IPS-NIHi7 (cell line): ENCODE measurements at regions not wholly inside any gene's neighbourhood (a gene's known extent, or its start where the extent isn't known, plus 50 kb on each side); places are given as distances from the start of the nearest gene placed in this dataset.
"Not testable (repeated sequence)": the region's sequence is repeated elsewhere in the genome, so short reads cannot be mapped to it uniquely, and the experiment has no call there.

Experiments
- DNase-seq: peaks from one replicate; pipeline ENCODE4 v3.0.0; 2012; ENCODE audit warnings: mixed read lengths; ENCODE audit errors: extremely low spot score

GRCh38 chr7:29649876-29650275 lies 86.2 kb downstream of the PRR15 start:
- no peak for DNase-seq

GRCh38 chr7:29651477-29651876 lies 87.8 kb downstream of the PRR15 start:
- no peak for DNase-seq

DNA sequence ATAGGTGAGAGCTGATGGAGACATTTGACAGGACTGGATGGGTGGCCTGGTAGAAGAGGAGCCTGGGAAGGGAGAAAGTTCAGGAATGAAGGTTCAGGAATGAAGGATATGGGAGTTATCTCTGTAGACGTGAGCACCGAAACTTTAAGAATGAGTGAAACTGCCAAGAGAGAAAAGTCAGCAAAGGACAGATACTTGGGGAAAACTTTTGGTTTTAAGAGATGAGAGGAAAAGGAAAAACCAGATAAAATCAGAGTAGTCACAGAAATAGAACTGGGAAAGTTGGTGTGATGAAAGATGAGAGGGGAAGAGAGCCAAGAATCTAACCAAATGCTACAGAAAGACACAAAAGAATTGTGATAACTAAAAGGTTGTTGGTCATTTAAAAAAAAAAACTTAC lies 88.9 kb downstream of the PRR15 start:
- no peak for DNase-seq

DNA sequence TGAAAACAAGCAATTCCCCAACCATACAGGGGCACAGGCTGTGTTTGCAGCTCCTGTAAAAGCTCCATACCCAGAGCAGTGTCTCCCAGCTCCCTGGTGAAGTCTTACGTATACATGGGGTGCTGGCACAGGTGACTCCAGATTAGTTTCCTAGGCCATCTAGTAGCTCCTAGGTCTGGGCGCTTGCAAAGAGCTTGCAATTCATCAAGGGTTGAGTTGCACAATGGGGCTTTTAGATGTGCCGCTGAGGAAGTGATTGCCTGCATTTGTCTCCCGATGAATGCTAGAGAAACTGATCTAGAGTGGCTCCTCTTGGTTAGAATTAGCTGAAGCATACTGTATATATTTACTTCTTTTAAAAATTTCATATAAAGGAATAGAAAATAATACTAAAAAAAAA lies 90.7 kb downstream of the PRR15 start:
- not testable (repeated sequence) for DNase-seq

GRCh38 chr7:29657288-29657687 lies 93.7 kb downstream of the PRR15 start:
- no peak for DNase-seq

GRCh38 chr7:29657856-29658255 lies 94.2 kb downstream of the PRR15 start:
- no peak for DNase-seq

GRCh38 chr7:29659213-29659612 lies 95.6 kb downstream of the PRR15 start:
- DNase-seq = not testable (repeated sequence)

DNA sequence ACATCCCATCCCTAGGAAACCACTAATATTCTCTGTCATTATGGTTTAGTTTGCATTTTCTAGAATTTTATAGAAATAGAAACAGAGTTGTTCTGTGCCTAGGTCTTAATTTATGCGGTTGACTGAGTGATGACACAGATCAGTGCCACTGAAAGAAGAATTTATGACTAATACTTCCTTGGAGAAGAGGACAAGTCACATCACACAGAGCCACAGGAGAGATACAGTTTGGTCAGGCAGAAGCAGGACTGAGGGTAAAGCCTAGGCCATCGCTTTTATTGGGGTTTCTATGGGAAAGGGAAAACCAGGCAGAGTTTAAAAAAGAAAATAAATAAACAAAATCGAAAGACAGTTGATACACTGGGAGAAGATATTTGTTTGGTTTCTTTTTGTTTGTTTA lies 99.3 kb downstream of the PRR15 start:
- DNase-seq = not testable (repeated sequence)

GRCh38 chr7:29664999-29665398 lies 101.4 kb downstream of the PRR15 start:
- not testable (repeated sequence) for DNase-seq

DNA sequence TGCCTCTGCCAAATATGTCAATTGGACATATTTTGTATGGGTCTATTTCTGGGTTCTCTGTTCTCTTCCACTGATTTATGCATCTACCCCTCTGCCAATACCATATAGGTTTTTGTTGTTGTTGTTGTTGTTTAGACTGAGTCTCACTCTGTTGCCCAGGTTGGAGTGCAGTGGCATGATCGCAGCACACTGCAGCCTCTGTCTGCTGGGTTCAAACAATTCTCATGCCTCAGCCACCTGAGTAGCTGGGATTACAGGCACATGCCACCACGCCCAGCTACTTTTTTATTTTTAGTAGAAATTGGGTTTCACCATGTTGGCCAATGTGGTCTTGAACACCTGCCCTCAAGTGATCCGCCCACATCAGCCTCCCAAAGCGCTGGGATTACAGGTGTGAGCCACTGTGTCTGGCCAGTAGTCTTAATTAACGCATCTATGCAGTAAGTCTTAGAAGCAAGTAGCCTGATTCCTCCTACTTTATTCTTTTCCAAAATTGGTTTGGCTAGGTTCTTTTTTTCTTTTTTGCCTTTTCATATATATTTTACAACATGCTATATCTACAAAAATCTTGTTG lies 103.5 kb downstream of the PRR15 start:
- not testable (repeated sequence) for DNase-seq

GRCh38 chr7:29671286-29671685 lies 107.7 kb downstream of the PRR15 start:
- DNase-seq = not testable (repeated sequence)

DNA sequence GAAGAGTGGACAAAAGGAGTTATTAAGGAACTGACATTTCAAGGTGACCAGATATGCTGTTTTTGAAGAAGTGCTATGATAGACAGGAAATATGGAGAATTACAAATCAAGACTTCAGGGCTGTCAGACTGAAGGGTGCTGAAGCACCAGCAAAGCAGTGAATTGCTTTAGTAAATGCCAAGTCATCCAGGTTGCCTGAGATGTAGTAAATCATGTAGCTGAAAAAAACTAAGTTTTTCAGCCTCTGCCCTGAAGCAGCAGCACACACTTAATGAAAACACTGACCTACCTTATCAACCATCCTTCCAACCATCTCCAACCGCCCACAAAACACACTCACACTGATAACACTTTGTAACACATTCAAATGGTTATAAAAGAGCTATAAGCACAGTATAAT lies 110.0 kb downstream of the PRR15 start:
- not testable (repeated sequence) for DNase-seq

DNA sequence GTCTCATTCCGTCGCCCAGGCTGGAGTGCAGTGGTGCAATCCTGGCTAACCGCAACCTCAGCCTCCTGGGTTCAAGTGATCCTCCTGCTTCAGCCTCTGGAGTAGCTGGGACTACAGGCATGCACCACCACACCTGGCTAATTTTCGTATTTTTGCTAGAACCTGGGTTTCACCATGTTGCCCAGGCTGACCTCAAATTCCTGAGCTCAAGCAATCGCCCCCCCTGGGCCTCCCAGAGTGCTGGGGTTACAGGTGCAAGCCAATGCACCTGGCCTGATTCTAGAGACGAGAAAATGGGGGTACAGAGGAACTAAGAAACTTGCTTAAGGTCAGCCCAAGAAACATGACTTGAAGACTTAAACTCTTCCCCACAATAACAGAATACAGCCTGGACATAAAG lies 111.0 kb downstream of the PRR15 start:
- DNase-seq = not testable (repeated sequence)

DNA sequence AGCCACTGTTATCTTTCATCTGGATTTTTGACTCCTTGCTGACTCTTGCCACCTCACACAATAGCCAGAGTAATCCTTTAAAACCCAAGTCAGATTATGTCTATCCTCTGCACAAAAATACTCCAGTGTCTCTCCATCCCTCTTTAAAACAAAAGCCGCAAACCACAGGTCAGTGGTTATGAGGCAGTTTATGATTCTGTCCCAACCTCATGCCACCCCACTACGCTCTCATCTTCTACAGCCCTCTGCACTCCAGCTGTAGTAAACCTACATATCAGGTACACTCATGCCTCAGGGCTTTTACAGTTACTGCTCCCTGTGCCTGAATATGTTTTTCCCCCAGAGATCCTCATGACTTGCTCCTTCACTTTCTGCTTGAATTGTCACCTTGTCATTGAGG lies 113.6 kb downstream of the PRR15 start:
- DNase-seq = not testable (repeated sequence)

GRCh38 chr7:29679963-29680362 lies 116.3 kb downstream of the PRR15 start:
- DNase-seq = not testable (repeated sequence)

DNA sequence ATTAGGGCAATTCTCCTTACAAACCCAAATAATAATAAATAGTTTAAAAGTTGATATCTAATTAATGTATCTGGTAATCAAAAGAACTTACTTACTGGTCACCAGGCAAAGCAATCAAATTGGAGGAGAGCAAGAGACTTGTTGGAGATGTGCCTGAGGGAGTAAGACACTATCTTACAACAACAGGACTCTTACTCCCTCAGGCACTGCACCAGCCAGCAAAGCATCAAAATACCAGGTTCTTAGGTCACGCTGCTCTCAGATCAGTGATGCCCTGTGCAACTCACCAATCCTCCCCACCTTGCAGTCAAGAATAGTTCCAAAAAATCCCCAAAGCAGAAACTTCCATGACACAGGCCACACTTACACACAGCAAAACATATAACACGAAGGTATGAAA lies 117.0 kb downstream of the PRR15 start:
- DNase-seq = not testable (repeated sequence)

DNA sequence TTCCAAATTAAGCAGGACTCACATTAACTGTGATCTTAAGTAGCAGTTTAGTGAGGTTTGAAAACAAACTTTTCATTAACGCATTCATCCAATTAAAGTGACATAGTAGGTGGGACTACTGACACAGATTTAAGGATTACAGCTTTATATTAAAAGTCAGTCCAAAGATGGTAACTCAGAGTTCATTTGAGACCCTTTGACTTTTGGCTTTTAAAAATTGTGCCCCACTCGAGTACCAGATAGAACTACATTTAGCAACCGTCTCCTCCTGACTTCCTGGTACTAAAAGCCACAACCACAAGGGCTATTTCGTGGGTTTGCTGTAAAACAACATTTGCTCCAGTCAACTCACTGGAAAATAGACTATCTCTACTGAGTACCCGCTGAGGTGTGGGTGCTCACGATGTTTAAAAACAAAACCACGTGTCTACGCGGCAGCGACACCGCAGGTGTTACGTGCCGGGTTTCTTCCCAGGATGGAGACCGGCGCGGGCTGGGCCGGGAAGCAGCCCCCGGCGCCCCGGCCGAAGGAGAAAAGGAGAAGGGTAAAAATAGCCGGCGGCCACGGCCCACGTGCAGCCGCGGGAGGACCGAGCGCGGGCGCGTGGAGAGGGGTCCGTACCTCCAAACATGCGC lies 120.6 kb downstream of the PRR15 start:
- not testable (repeated sequence) for DNase-seq

GRCh38 chr7:29684787-29685650 lies 121.3 kb upstream of the WIPF3 start:
- DNase-seq = peak; percentile 58

GRCh38 chr7:29685651-29686271 lies 120.5 kb upstream of the WIPF3 start:
- not testable (repeated sequence) for DNase-seq

DNA sequence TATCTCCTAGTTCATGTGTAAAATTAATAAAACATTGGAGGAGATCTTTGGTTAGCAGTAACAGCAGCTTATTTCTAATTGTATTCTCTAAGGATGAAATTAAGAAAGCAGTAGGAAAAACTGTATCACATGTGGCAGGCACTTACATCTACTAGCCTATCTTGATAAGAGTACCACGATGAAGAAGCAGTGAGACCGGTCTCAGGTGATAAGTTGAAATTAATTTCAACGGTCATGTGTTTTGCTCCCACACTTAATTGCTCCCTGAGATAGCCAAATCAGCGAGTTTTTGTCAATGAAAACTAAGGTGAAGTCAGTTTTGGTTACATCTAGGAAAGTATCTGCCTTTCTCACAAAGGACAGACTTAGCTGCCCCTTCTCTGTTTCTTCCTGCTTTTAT lies 115.8 kb upstream of the WIPF3 start:
- DNase-seq = not testable (repeated sequence)

DNA sequence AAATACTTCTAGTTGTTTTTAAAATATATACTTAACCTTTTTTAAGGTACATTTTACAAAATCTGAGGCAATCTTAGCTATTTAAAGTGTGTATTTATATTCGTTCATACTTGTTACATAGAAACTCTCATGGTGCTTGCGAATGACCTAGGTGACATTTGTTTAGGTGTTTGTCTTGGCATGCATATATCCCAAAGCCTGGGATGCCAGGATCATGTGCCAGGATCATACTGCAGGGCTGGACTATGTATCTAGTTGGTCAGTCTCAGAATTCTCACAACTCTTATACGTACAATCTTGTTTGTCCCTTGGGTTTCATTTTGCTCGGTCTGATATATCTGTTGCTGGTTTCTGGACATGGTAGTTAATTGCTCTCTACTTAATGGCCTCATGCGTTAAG lies 109.9 kb upstream of the WIPF3 start:
- DNase-seq = not testable (repeated sequence)

DNA sequence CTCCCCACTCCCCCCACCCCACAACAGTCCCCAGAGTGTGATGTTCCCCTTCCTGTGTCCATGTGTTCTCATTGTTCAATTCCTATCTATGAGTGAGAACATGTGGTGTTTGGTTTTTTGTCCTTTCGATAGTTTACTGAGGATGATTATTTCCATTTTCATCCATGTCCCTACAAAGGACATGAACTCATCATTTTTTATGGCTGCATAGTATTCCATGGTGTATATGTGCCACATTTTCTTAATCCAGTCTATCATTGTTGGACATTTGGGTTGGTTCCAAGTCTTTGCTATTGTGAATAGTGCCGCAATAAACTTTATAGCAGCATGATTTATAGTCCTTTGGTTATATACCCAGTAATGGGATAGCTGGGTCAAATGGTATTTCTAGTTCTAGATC lies 106.6 kb upstream of the WIPF3 start:
- DNase-seq = not testable (repeated sequence)
